GM19455 (cell line): ENCODE measurements at regions not wholly inside any gene's neighbourhood (a gene's known extent, or its start where the extent isn't known, plus 50 kb on each side); places are given as distances from the start of the nearest gene placed in this dataset.

Experiments used
- ATAC-seq: cut with Tn5 transposase; IDR thresholded peaks from one replicate; pipeline ENCODE4 v1.9.1; 2021; ENCODE audit not compliant: unreplicated experiment

GRCh38 chr2:168338803-168339437 lies 91.5 kb upstream of the STK39 start:
- ATAC-seq, result no peak

GRCh38 chr2:168340931-168341330 lies 93.5 kb upstream of the STK39 start:
- no peak for ATAC-seq

GRCh38 chr2:168343586-168343985 lies 96.2 kb upstream of the STK39 start:
- ATAC-seq, result no peak

- ATAC-seq, result no peak
These were observed 97.3 kb upstream of the STK39 start for GRCh38 chr2:168344706-168345105.

- no peak for ATAC-seq
These were observed 98.2 kb upstream of the STK39 start for GRCh38 chr2:168345601-168346000.

- ATAC-seq, result peak; percentile 81
These were observed 99.5 kb upstream of the STK39 start for GRCh38 chr2:168346725-168347477.

- ATAC-seq, result peak; percentile 56
These were observed 100.7 kb upstream of the STK39 start for GRCh38 chr2:168348076-168348475.

- no peak for ATAC-seq
These were observed 103.0 kb upstream of the STK39 start for GRCh38 chr2:168350380-168350779.

- ATAC-seq, result no peak
These were observed 102.8 kb upstream of the CERS6 start for GRCh38 chr2:168353251-168353650.

GRCh38 chr2:168354499-168354898 lies 101.6 kb upstream of the CERS6 start:
- no peak for ATAC-seq

- ATAC-seq, result no peak
These were observed 101.0 kb upstream of the CERS6 start for GRCh38 chr2:168355121-168355520.

GRCh38 chr2:168355779-168356476 lies 100.1 kb upstream of the CERS6 start:
- no peak for ATAC-seq

- ATAC-seq, result no peak
These were observed 99.6 kb upstream of the CERS6 start for GRCh38 chr2:168356477-168356835.

- ATAC-seq, result no peak
These were observed 98.1 kb upstream of the CERS6 start for GRCh38 chr2:168357797-168358472.

GRCh38 chr2:168359082-168359481 lies 97.0 kb upstream of the CERS6 start:
- no peak for ATAC-seq

- ATAC-seq, result no peak
These were observed 92.6 kb upstream of the CERS6 start for GRCh38 chr2:168363347-168364092.

GRCh38 chr2:168365094-168365621 lies 90.9 kb upstream of the CERS6 start:
- no peak for ATAC-seq

GRCh38 chr2:168369031-168369430 lies 87.0 kb upstream of the CERS6 start:
- ATAC-seq, result no peak

- ATAC-seq, result peak; percentile 84
These were observed 84.6 kb upstream of the CERS6 start for GRCh38 chr2:168371273-168372019.

- no peak for ATAC-seq
These were observed 82.6 kb upstream of the CERS6 start for GRCh38 chr2:168373468-168373867.
